Endothelial cell of umbilical vein (primary cell): ENCODE measurements at regions not wholly inside any gene's neighbourhood (a gene's known extent, or its start where the extent isn't known, plus 50 kb on each side); places are given as distances from the start of the nearest gene placed in this dataset.

ENCODE experiments used
- EZH2 ChIP-seq: IDR thresholded peaks from 2 replicates; pipeline ENCODE4 v1.6.1; 2012; ENCODE audit warnings: borderline replicate concordance, low read depth, mild to moderate bottlenecking, moderate library complexity, low read length, inconsistent platforms; ENCODE audit not compliant: severe bottlenecking
- JUN ChIP-seq: IDR thresholded peaks from 2 replicates; pipeline ENCODE4 v1.6.1; 2011; ENCODE audit warnings: borderline replicate concordance, low read depth; ENCODE audit not compliant: insufficient read length, insufficient read depth
- MYC ChIP-seq: IDR thresholded peaks from one replicate; pipeline ENCODE4 v1.6.1; 2011; ENCODE audit warnings: mild to moderate bottlenecking, low read depth, low read length
- POLR2A ChIP-seq: IDR thresholded peaks from 2 replicates; pipeline ENCODE4 v1.6.1; 2012; ENCODE audit warnings: low read depth, mild to moderate bottlenecking, control low read depth, low read length
- TF ChIP-seq, protein P1 (sequence below), 2 donors: IDR thresholded peaks; 1 replicate in 1 of 2; 2 replicates in 1 of 2; pipeline ENCODE4 v1.5.1; 2011; ENCODE audit warnings: low read length in 2 of 2, mild to moderate bottlenecking in 2 of 2, moderate library complexity in 2 of 2, control low read depth in 1 of 2, inconsistent platforms in 1 of 2, low read depth in 1 of 2; ENCODE audit not compliant: insufficient read depth in 1 of 2; ENCODE audit errors: extremely low read depth in 1 of 2

- TF ChIP-seq POLR2A (no peak), EZH2 (no peak), MYC (no peak), JUN (no peak)
- TF ChIP-seq, protein P1, sequence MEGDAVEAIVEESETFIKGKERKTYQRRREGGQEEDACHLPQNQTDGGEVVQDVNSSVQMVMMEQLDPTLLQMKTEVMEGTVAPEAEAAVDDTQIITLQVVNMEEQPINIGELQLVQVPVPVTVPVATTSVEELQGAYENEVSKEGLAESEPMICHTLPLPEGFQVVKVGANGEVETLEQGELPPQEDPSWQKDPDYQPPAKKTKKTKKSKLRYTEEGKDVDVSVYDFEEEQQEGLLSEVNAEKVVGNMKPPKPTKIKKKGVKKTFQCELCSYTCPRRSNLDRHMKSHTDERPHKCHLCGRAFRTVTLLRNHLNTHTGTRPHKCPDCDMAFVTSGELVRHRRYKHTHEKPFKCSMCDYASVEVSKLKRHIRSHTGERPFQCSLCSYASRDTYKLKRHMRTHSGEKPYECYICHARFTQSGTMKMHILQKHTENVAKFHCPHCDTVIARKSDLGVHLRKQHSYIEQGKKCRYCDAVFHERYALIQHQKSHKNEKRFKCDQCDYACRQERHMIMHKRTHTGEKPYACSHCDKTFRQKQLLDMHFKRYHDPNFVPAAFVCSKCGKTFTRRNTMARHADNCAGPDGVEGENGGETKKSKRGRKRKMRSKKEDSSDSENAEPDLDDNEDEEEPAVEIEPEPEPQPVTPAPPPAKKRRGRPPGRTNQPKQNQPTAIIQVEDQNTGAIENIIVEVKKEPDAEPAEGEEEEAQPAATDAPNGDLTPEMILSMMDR (IDR thresholded peaks at IDR 0.05; ENCODE audit: extremely low read depth in 1 of 2, insufficient read depth in 1 of 2, low read depth in 1 of 2, low read length in 2 of 2), result no peak
Observed at GRCh38 chr7:16212032-16212431, 209.3 kb downstream of the CRPPA start.
